Upper lobe of right lung (tissue), 1 donor: ENCODE measurements at regions not wholly inside any gene's neighbourhood (a gene's known extent, or its start where the extent isn't known, plus 50 kb on each side); places are given as distances from the start of the nearest gene placed in this dataset.
A peak's percentile ranks its signal among the peaks of the same experiment; 100 is the strongest.
"Not testable (repeated sequence)": the region's sequence is repeated elsewhere in the genome, so short reads cannot be mapped to it uniquely, and the experiment has no call there.

Source experiments
- ATAC-seq: fragments of 200-7000 bp; cut with Tn5 transposase; one replicate; pipeline ENCODE4 v1.9.1; 2020; ENCODE audit warnings: mild to moderate bottlenecking, moderate library complexity
- DNase-seq: peaks from one replicate; pipeline ENCODE4 v3.0.0-alpha.2; 2020
- H3K27ac ChIP-seq: fragments of 200-600 bp; one replicate; pipeline ENCODE4 v1.8.0; 2022
- H3K27me3 ChIP-seq: fragments of 200-600 bp; one replicate; pipeline ENCODE4 v1.8.0; 2022; ENCODE audit warnings: mild to moderate bottlenecking
- H3K36me3 ChIP-seq: fragments of 200-600 bp; one replicate; pipeline ENCODE4 v1.8.0; 2022
- H3K4me1 ChIP-seq: fragments of 200-600 bp; one replicate; pipeline ENCODE4 v1.8.0; 2022
- H3K4me3 ChIP-seq: fragments of 200-600 bp; one replicate; pipeline ENCODE4 v1.8.0; 2022; ENCODE audit warnings: mild to moderate bottlenecking
- H3K9me3 ChIP-seq: fragments of 200-600 bp; one replicate; pipeline ENCODE4 v1.8.0; 2022
- CTCF ChIP-seq: fragments of 200-600 bp; IDR thresholded peaks from one replicate; pipeline ENCODE4 v1.8.0; 2022; ENCODE audit warnings: antibody characterized with exemption
- intact Hi-C: fragments of 100-400 bp; cut with DNase I; formaldehyde crosslinking; loops from one replicate; pipeline ENCODE4 v1.11.0; 2022
- donor health status: DM: no; HTN: yes; CAD: no; lungs with severe emphysema.

GRCh38 chr6:145151624-145152023 lies 583.7 kb downstream of the EPM2A start:
- H3K27me3 ChIP-seq: no peaks in the 10 kb centered on the region
- TF ChIP-seq CTCF: no peak
- H3K36me3 ChIP-seq: no peaks in the 10 kb centered on the region
- intact Hi-C loops: no loop called here
- no peaks in the 10 kb centered on the region for H3K9me3 ChIP-seq
- ATAC-seq: no peak
- no peak for DNase-seq
- no peak overlapping the region for H3K27ac ChIP-seq
- H3K4me1 ChIP-seq: no peaks in the 10 kb centered on the region
- H3K4me3 ChIP-seq: no peak overlapping the region

GRCh38 chr6:145153495-145153894 lies 581.8 kb downstream of the EPM2A start:
- intact Hi-C loops: no loop called here
- Histone ChIP-seq H3K4me3 (no peak overlapping the region), H3K27ac (no peak overlapping the region), H3K9me3 (no peaks in the 10 kb centered on the region), H3K27me3 (no peaks in the 10 kb centered on the region), H3K36me3 (no peaks in the 10 kb centered on the region), H3K4me1 (no peaks in the 10 kb centered on the region)
- DNase-seq: no peak
- ATAC-seq: no peak
- no peak for TF ChIP-seq CTCF

- intact Hi-C loops: no loop called here
- no peak for DNase-seq
Observed at GRCh38 chr6:145155411-145155810, 579.9 kb downstream of the EPM2A start.

GRCh38 chr6:145155873-145156782 lies 579.2 kb downstream of the EPM2A start:
- DNase-seq (no peak), ATAC-seq (peak; percentile 79)
- TF ChIP-seq CTCF: no peak
- Histone ChIP-seq H3K27ac (no peak overlapping the region), H3K9me3 (peaks cover 4% of the 10 kb centered on the region), H3K27me3 (no peaks in the 10 kb centered on the region), H3K4me1 (no peaks in the 10 kb centered on the region), H3K36me3 (no peaks in the 10 kb centered on the region), H3K4me3 (no peak overlapping the region)
- intact Hi-C loops: no loop called here

More at GRCh38 chr6:145155411-145155810, 579.9 kb downstream of the EPM2A start:
- Histone ChIP-seq H3K4me1 (no peaks in the 10 kb centered on the region), H3K9me3 (peaks cover 4% of the 10 kb centered on the region), H3K27ac (no peak overlapping the region), H3K36me3 (no peaks in the 10 kb centered on the region), H3K27me3 (no peaks in the 10 kb centered on the region), H3K4me3 (no peak overlapping the region)
- TF ChIP-seq CTCF: no peak
- ATAC-seq: no peak

GRCh38 chr6:145158636-145159035 lies 576.7 kb downstream of the EPM2A start:
- DNase-seq, H3K36me3 ChIP-seq, H3K4me1 ChIP-seq, H3K9me3 ChIP-seq, intact Hi-C loops, H3K27ac ChIP-seq, H3K27me3 ChIP-seq, ATAC-seq, H3K4me3 ChIP-seq: not testable (repeated sequence)

- TF ChIP-seq CTCF: no peak
- DNase-seq (no peak), ATAC-seq (no peak)
- H3K4me3 ChIP-seq: no peak overlapping the region
- no peaks in the 10 kb centered on the region for H3K36me3 ChIP-seq
- no peaks in the 10 kb centered on the region for H3K4me1 ChIP-seq
- H3K27me3 ChIP-seq: no peaks in the 10 kb centered on the region
- intact Hi-C loops: no loop called here
- H3K27ac ChIP-seq: no peak overlapping the region
- peaks cover 4% of the 10 kb centered on the region for H3K9me3 ChIP-seq
Observed at GRCh38 chr6:145159921-145160320, 575.4 kb downstream of the EPM2A start.
